ENCODE measurements at regions not wholly inside any gene's neighbourhood (a gene's known extent, or its start where the extent isn't known, plus 50 kb on each side); places are given as distances from the start of the nearest gene placed in this dataset.

GRCh38 chr12:22978962-22979361, 354.0 kb downstream of the ETNK1 start:
- TF ChIP-seq CTCF (IDR thresholded peaks at IDR 0.05 in 8 of 11, conservative IDR thresholded peaks at IDR 0.05 in 3 of 11) (no peak), POLR2AphosphoS5 (IDR thresholded peaks at IDR 0.05) (no peak), POLR2A (IDR thresholded peaks at IDR 0.05) (no peak)

Data from spleen (tissue), 7 donors.